Endothelial cell of umbilical vein (primary cell): ENCODE measurements at regions not wholly inside any gene's neighbourhood (a gene's known extent, or its start where the extent isn't known, plus 50 kb on each side); places are given as distances from the start of the nearest gene placed in this dataset.

Experiments
- BruUV-seq: library from RNA; stranded (reverse); fragments of 400-500 nt; replicated peaks from 2 replicates; lab custom pipeline; 2021; lab: Mats Ljungman, UMichigan
- CTCF ChIA-PET: fragments of 300-600, 350-600 bp; sonication (Branson Sonifier 250); formaldehyde crosslinking; loops from one replicate; lab custom pipeline; 2021; ENCODE audit warnings: antibody characterized with exemption, inconsistent platforms; lab: Charles Lee
- POLR2A ChIA-PET: fragments of 300-600, 350-600 bp; sonication (Branson Sonifier 250); formaldehyde crosslinking; loops from one replicate; lab custom pipeline; 2021; ENCODE audit warnings: antibody characterized with exemption, inconsistent platforms; lab: Charles Lee
- DNase-seq: peaks from one replicate; pipeline ENCODE4 v3.0.0-alpha.2; 2011; ENCODE audit warnings: low read depth, low spot score
- FAIRE-seq: peaks from 2 replicates; lab custom pipeline; 2011; peaks lifted over from hg19 to GRCh38; lab: Jason Lieb, UNC
- H2AFZ ChIP-seq: 2 replicates; pipeline ENCODE4 v1.6.0; 2012; ENCODE audit warnings: low read depth, low read length, control low read depth, inconsistent platforms
- H3K27ac ChIP-seq: 2 replicates; pipeline ENCODE4 v1.5.1; 2011; ENCODE audit warnings: low read depth, mild to moderate bottlenecking, control low read depth, low read length, moderate library complexity; ENCODE audit not compliant: insufficient read depth
- H3K27me3 ChIP-seq, 2 experiments: 2 replicates each; pipeline versions ENCODE4 v1.6.0 to v1.6.1; 2011; ENCODE audit warnings: low read length in 2 of 2, mixed read lengths in 1 of 2; ENCODE audit not compliant: control insufficient read depth in 2 of 2, insufficient read depth in 2 of 2
- H3K36me3 ChIP-seq, 2 experiments: 2 replicates in 1 of 2; 3 replicates in 1 of 2; pipeline ENCODE4 v1.5.1; 2011; ENCODE audit warnings: low read length in 2 of 2, mild to moderate bottlenecking in 1 of 2, moderate library complexity in 1 of 2; ENCODE audit not compliant: control insufficient read depth in 2 of 2, insufficient read depth in 2 of 2; ENCODE audit errors: extremely low read depth in 1 of 2
- H3K4me1 ChIP-seq: 3 replicates; pipeline ENCODE4 v1.5.1; 2011; ENCODE audit warnings: mild to moderate bottlenecking, low read length; ENCODE audit not compliant: control insufficient read depth, insufficient read depth; ENCODE audit errors: extremely low read depth
- H3K4me2 ChIP-seq: 2 replicates; pipeline ENCODE4 v1.6.1; 2011; ENCODE audit warnings: low read length, control low read depth, mixed read lengths; ENCODE audit not compliant: insufficient read depth
- H3K4me3 ChIP-seq, 3 experiments: fragments of 200-600 bp in 1 of 3; sonication (generic), shearing (Covaris generic) in 1 of 3; replicated peaks in 1 of 3; 2 replicates each; pipeline ENCODE4 v1.5.1; 2011 to 2016; ENCODE audit warnings: control low read depth in 3 of 3, low read length in 3 of 3, mild to moderate bottlenecking in 2 of 3, inconsistent platforms in 1 of 3, low read depth in 1 of 3, moderate library complexity in 1 of 3; ENCODE audit not compliant: insufficient read depth in 1 of 3
- H3K79me2 ChIP-seq: 2 replicates; pipeline ENCODE4 v1.6.0; 2012; ENCODE audit warnings: low read length, inconsistent platforms; ENCODE audit not compliant: control insufficient read depth, insufficient read depth
- H3K9ac ChIP-seq: replicated peaks from 2 replicates; pipeline ENCODE3; 2011; ENCODE audit warnings: low read length, control low read depth; ENCODE audit not compliant: insufficient read depth; ENCODE audit errors: extremely low read depth
- H3K9me1 ChIP-seq: replicated peaks from 3 replicates; pipeline ENCODE4 v1.6.0; 2011; ENCODE audit warnings: mild to moderate bottlenecking, low read length; ENCODE audit not compliant: control insufficient read depth, insufficient read depth; ENCODE audit errors: extremely low read depth
- H3K9me3 ChIP-seq: replicated peaks from 2 replicates; pipeline ENCODE4 v1.5.1; 2012; ENCODE audit warnings: low read length, inconsistent platforms; ENCODE audit not compliant: control insufficient read depth, insufficient read depth
- H4K20me1 ChIP-seq: replicated peaks from 2 replicates; pipeline ENCODE3; 2011; ENCODE audit warnings: mild to moderate bottlenecking, low read length; ENCODE audit not compliant: control insufficient read depth, insufficient read depth; ENCODE audit errors: extremely low read depth
- EZH2 ChIP-seq: IDR thresholded peaks from 2 replicates; pipeline ENCODE4 v1.6.1; 2012; ENCODE audit warnings: borderline replicate concordance, low read depth, mild to moderate bottlenecking, moderate library complexity, low read length, inconsistent platforms; ENCODE audit not compliant: severe bottlenecking
- FOS ChIP-seq: IDR thresholded peaks from 2 replicates; pipeline ENCODE4 v1.6.1; 2011; ENCODE audit warnings: mild to moderate bottlenecking, low read length, moderate library complexity, borderline replicate concordance; ENCODE audit not compliant: insufficient read depth
- GATA2 ChIP-seq: IDR thresholded peaks from 2 replicates; pipeline ENCODE4 v1.7.0; 2011; ENCODE audit warnings: low read depth, mild to moderate bottlenecking, moderate library complexity, mixed read lengths, low read length; ENCODE audit not compliant: insufficient read length, insufficient read depth
- JUN ChIP-seq: IDR thresholded peaks from 2 replicates; pipeline ENCODE4 v1.6.1; 2011; ENCODE audit warnings: borderline replicate concordance, low read depth; ENCODE audit not compliant: insufficient read length, insufficient read depth
- MYC ChIP-seq: IDR thresholded peaks from one replicate; pipeline ENCODE4 v1.6.1; 2011; ENCODE audit warnings: mild to moderate bottlenecking, low read depth, low read length
- POLR2A ChIP-seq: IDR thresholded peaks from 2 replicates; pipeline ENCODE4 v1.6.1; 2012; ENCODE audit warnings: low read depth, mild to moderate bottlenecking, control low read depth, low read length
- POLR2AphosphoS5 ChIP-seq: IDR thresholded peaks from 2 replicates; pipeline ENCODE4 v1.6.1; 2012; ENCODE audit warnings: low read depth, mild to moderate bottlenecking, control low read depth, low read length, moderate library complexity; ENCODE audit not compliant: insufficient read depth
- dilution Hi-C: fragments of 300-500 bp; cut with MboI; formaldehyde crosslinking; loops from one replicate; pipeline ENCODE4 v1.15.0; 2019; ENCODE audit warnings: low sequenced_read_pairs; ENCODE audit not compliant: extremely low pct_ligation_motif_present
- intact Hi-C: fragments of 100-400 bp; cut with micrococcal nuclease; formaldehyde crosslinking; loops from one replicate; pipeline ENCODE4 v1.10.0; 2022
- TF ChIP-seq, protein P1 (sequence below), 2 donors: IDR thresholded peaks; 1 replicate in 1 of 2; 2 replicates in 1 of 2; pipeline ENCODE4 v1.5.1; 2011; ENCODE audit warnings: low read length in 2 of 2, mild to moderate bottlenecking in 2 of 2, moderate library complexity in 2 of 2, control low read depth in 1 of 2, inconsistent platforms in 1 of 2, low read depth in 1 of 2; ENCODE audit not compliant: insufficient read depth in 1 of 2; ENCODE audit errors: extremely low read depth in 1 of 2
- TF ChIP-seq, protein P2 (sequence below): IDR thresholded peaks from 2 replicates; pipeline ENCODE4 v1.6.1; 2011; ENCODE audit not compliant: insufficient read depth, insufficient read length

DNA sequence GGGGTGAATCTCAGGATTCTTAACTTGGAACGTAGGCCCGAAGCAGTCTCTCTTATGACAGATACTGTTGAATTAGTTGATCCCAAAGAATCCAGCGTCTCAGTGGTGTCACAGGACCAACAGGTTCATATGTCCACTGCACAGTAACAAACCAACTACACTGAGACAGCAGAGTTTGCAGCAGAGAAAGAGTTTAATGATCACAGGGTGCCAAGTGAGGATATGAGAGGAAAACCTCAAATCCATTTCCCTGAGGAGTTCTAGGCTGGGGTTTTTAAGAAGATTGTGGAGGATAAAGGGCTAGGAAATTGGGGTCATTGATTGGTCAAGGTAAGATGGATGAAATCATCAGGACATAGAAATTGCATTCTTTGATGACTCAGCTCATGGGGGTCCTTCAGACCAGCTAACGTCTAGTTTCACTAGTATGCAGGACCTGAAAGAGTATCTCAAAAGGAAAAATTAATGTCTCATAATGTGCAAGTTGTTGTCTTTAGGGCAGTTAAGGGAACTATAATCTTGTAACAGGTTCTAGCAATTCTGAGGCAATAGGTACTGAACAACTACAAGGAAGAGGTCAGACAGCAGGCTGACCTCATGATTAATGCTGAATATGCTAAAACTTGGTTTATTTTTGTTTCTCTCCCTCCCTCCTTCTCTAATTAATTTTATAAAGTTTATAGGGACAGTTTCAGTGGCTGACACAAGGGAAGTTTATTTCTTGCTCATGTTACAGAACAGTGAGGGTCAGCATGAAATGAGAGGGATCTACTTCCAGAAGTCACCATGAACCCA is 310.9 kb upstream of the NEBL start:
- intact Hi-C loops (no loop called here), dilution Hi-C loops (no loop called here)
- Histone ChIP-seq H3K27me3 (peaks cover 0 to 8% of the 10 kb centered on the region in 2 experiments), H3K36me3 (no peaks in the 10 kb centered on the region), H3K4me2 (no peak overlapping the region), H3K4me3 (no peak overlapping the region), H3K9me3 (no peaks in the 10 kb centered on the region), H3K79me2 (no peaks in the 10 kb centered on the region), H3K9ac (no peak overlapping the region), H3K9me1 (no peaks in the 10 kb centered on the region), H2AFZ (no peak overlapping the region), H3K4me1 (no peaks in the 10 kb centered on the region), H3K27ac (no peak overlapping the region), H4K20me1 (no peaks in the 10 kb centered on the region)
- FAIRE-seq (no peak), DNase-seq (no peak)
- TF ChIP-seq, protein P1, sequence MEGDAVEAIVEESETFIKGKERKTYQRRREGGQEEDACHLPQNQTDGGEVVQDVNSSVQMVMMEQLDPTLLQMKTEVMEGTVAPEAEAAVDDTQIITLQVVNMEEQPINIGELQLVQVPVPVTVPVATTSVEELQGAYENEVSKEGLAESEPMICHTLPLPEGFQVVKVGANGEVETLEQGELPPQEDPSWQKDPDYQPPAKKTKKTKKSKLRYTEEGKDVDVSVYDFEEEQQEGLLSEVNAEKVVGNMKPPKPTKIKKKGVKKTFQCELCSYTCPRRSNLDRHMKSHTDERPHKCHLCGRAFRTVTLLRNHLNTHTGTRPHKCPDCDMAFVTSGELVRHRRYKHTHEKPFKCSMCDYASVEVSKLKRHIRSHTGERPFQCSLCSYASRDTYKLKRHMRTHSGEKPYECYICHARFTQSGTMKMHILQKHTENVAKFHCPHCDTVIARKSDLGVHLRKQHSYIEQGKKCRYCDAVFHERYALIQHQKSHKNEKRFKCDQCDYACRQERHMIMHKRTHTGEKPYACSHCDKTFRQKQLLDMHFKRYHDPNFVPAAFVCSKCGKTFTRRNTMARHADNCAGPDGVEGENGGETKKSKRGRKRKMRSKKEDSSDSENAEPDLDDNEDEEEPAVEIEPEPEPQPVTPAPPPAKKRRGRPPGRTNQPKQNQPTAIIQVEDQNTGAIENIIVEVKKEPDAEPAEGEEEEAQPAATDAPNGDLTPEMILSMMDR (IDR thresholded peaks at IDR 0.05; ENCODE audit: extremely low read depth in 1 of 2, insufficient read depth in 1 of 2, low read depth in 1 of 2, low read length in 2 of 2) = no peak
- TF ChIP-seq EZH2 (no peak), JUN (no peak), MYC (no peak), FOS (no peak), POLR2A (no peak), GATA2 (no peak), POLR2AphosphoS5 (no peak)
- TF ChIP-seq, protein P2, sequence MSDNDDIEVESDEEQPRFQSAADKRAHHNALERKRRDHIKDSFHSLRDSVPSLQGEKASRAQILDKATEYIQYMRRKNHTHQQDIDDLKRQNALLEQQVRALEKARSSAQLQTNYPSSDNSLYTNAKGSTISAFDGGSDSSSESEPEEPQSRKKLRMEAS = no peak
- ChIA-PET CTCF (no interaction called here), POLR2A (no interaction called here)
- no TSS peak for BruUV-seq
